Keratinocyte (primary cell): ENCODE measurements at regions not wholly inside any gene's neighbourhood (a gene's known extent, or its start where the extent isn't known, plus 50 kb on each side); places are given as distances from the start of the nearest gene placed in this dataset.

Experiments used
- DNase-seq: peaks from one replicate; pipeline ENCODE4 v3.0.0-alpha.2; 2011; ENCODE audit warnings: low read depth, missing footprints, low spot score
- FAIRE-seq: peaks from 2 replicates; lab custom pipeline; 2011; peaks lifted over from hg19 to GRCh38; lab: Jason Lieb, UNC
- H2AFZ ChIP-seq: 2 replicates; pipeline ENCODE4 v1.6.0; 2012; ENCODE audit warnings: low read length, control low read depth, inconsistent platforms; ENCODE audit not compliant: control insufficient read depth
- H3K27ac ChIP-seq: 2 replicates; pipeline ENCODE4 v1.5.1; 2011; ENCODE audit warnings: low read length; ENCODE audit not compliant: control insufficient read depth, insufficient read depth
- H3K27me3 ChIP-seq: 3 replicates; pipeline ENCODE4 v1.6.0; 2011; ENCODE audit warnings: low read length; ENCODE audit not compliant: control insufficient read depth, insufficient read depth; ENCODE audit errors: extremely low read depth
- H3K36me3 ChIP-seq, 2 experiments: 2 replicates in 1 of 2; 3 replicates in 1 of 2; pipeline ENCODE4 v1.5.1; 2011; ENCODE audit warnings: low read length in 2 of 2, mild to moderate bottlenecking in 1 of 2; ENCODE audit not compliant: control insufficient read depth in 2 of 2, insufficient read depth in 2 of 2; ENCODE audit errors: extremely low read depth in 1 of 2
- H3K4me1 ChIP-seq: 3 replicates; pipeline ENCODE4 v1.5.1; 2011; ENCODE audit warnings: low read length; ENCODE audit not compliant: control insufficient read depth, insufficient read depth; ENCODE audit errors: extremely low read depth
- H3K4me2 ChIP-seq: 3 replicates; pipeline ENCODE4 v1.6.0; 2011; ENCODE audit warnings: low read depth, low read length; ENCODE audit not compliant: control insufficient read depth, insufficient read depth; ENCODE audit errors: extremely low read depth
- H3K4me3 ChIP-seq, 3 experiments: fragments of 200-600 bp in 1 of 3; sonication (generic) in 1 of 3; 2 replicates in 2 of 3; 3 replicates in 1 of 3; pipeline ENCODE4 v1.5.1; 2011 to 2016; ENCODE audit warnings: low read length in 3 of 3, mild to moderate bottlenecking in 3 of 3, control low read depth in 2 of 3, inconsistent platforms in 1 of 3, low read depth in 1 of 3, mixed read lengths in 1 of 3, mixed run types in 1 of 3, moderate library complexity in 1 of 3; ENCODE audit not compliant: control insufficient read depth in 2 of 3, insufficient read depth in 2 of 3; ENCODE audit errors: extremely low read depth in 1 of 3
- H3K79me2 ChIP-seq: 2 replicates; pipeline ENCODE4 v1.6.0; 2012; ENCODE audit warnings: low read length; ENCODE audit not compliant: control insufficient read depth, insufficient read depth
- H3K9ac ChIP-seq: 3 replicates; pipeline ENCODE4 v1.6.0; 2011; ENCODE audit warnings: low read length; ENCODE audit not compliant: control insufficient read depth, insufficient read depth; ENCODE audit errors: extremely low read depth
- H3K9me1 ChIP-seq: 3 replicates; pipeline ENCODE4 v1.6.0; 2011; ENCODE audit warnings: low read length; ENCODE audit not compliant: control insufficient read depth, insufficient read depth; ENCODE audit errors: extremely low read depth
- H3K9me3 ChIP-seq: 2 replicates; pipeline ENCODE4 v1.5.1; 2012; ENCODE audit warnings: low read depth, low read length; ENCODE audit not compliant: control insufficient read depth
- H4K20me1 ChIP-seq: 3 replicates; pipeline ENCODE4 v1.6.0; 2011; ENCODE audit warnings: low read length; ENCODE audit not compliant: control insufficient read depth, insufficient read depth; ENCODE audit errors: extremely low read depth
- CTCF ChIP-seq, 3 experiments: IDR thresholded peaks in 1 of 3; conservative IDR thresholded peaks in 1 of 3; optimal IDR thresholded peaks in 1 of 3; 2 replicates in 2 of 3; 3 replicates in 1 of 3; pipeline versions ENCODE3 to v1.5.1; 2011; ENCODE audit warnings: low read length in 3 of 3, mild to moderate bottlenecking in 3 of 3, moderate library complexity in 2 of 3, control low read depth in 1 of 3, inconsistent platforms in 1 of 3; ENCODE audit not compliant: insufficient read depth in 2 of 3; ENCODE audit errors: extremely low read depth in 1 of 3
- EZH2 ChIP-seq: IDR thresholded peaks from one replicate; pipeline ENCODE4 v1.6.1; 2012; ENCODE audit warnings: inconsistent platforms, mild to moderate bottlenecking, low read length, moderate library complexity
- dilution Hi-C: fragments of 300-500 bp; cut with MboI; formaldehyde crosslinking; loops from one replicate; pipeline ENCODE4 v1.7.0; 2020; ENCODE audit warnings: low sequenced_read_pairs; ENCODE audit not compliant: extremely low pct_ligation_motif_present

- no peaks in the 10 kb centered on the region for H3K36me3 ChIP-seq
- FAIRE-seq: no peak
- no peak for DNase-seq
- H3K9me1 ChIP-seq: no peaks in the 10 kb centered on the region
- no peak overlapping the region for H3K4me3 ChIP-seq
- no peaks in the 10 kb centered on the region for H3K9me3 ChIP-seq
- H3K27me3 ChIP-seq: no peaks in the 10 kb centered on the region
- TF ChIP-seq CTCF (optimal IDR thresholded peaks at IDR 0.05 in 1 of 3, IDR thresholded peaks at IDR 0.05 in 1 of 3, conservative IDR thresholded peaks at IDR 0.05 in 1 of 3; ENCODE audit: extremely low read depth in 1 of 3, insufficient read depth in 2 of 3, low read length in 3 of 3) (no peak), EZH2 (no peak)
- H4K20me1 ChIP-seq: no peaks in the 10 kb centered on the region
- dilution Hi-C loops: no loop called here
- H3K27ac ChIP-seq: no peak overlapping the region
- no peaks in the 10 kb centered on the region for H3K4me1 ChIP-seq
- no peak overlapping the region for H3K9ac ChIP-seq
- H3K4me2 ChIP-seq: no peak overlapping the region
- H2AFZ ChIP-seq: no peak overlapping the region
- H3K79me2 ChIP-seq: no peaks in the 10 kb centered on the region
Observed at GRCh38 chr9:100865111-100865510, 163.4 kb upstream of the PLPPR1 start.

- H3K27me3 ChIP-seq: no peaks in the 10 kb centered on the region
- TF ChIP-seq EZH2 (no peak), CTCF (optimal IDR thresholded peaks at IDR 0.05 in 1 of 3, IDR thresholded peaks at IDR 0.05 in 1 of 3, conservative IDR thresholded peaks at IDR 0.05 in 1 of 3; ENCODE audit: extremely low read depth in 1 of 3, insufficient read depth in 2 of 3, low read length in 3 of 3) (no peak)
- FAIRE-seq (no peak), DNase-seq (no peak)
- H3K9me3 ChIP-seq: no peaks in the 10 kb centered on the region
- no peak overlapping the region for H3K27ac ChIP-seq
- H3K4me3 ChIP-seq: no peak overlapping the region
- H3K9ac ChIP-seq: no peak overlapping the region
- H3K36me3 ChIP-seq: no peaks in the 10 kb centered on the region
- no peak overlapping the region for H3K4me2 ChIP-seq
- no peaks in the 10 kb centered on the region for H4K20me1 ChIP-seq
- H2AFZ ChIP-seq: no peak overlapping the region
- H3K9me1 ChIP-seq: no peaks in the 10 kb centered on the region
- H3K79me2 ChIP-seq: no peaks in the 10 kb centered on the region
- dilution Hi-C loops: no loop called here
- no peaks in the 10 kb centered on the region for H3K4me1 ChIP-seq
Observed at GRCh38 chr9:100865648-100866047, 162.9 kb upstream of the PLPPR1 start.
